ENCODE measurements at regions not wholly inside any gene's neighbourhood (a gene's known extent, or its start where the extent isn't known, plus 50 kb on each side); places are given as distances from the start of the nearest gene placed in this dataset.

DNA sequence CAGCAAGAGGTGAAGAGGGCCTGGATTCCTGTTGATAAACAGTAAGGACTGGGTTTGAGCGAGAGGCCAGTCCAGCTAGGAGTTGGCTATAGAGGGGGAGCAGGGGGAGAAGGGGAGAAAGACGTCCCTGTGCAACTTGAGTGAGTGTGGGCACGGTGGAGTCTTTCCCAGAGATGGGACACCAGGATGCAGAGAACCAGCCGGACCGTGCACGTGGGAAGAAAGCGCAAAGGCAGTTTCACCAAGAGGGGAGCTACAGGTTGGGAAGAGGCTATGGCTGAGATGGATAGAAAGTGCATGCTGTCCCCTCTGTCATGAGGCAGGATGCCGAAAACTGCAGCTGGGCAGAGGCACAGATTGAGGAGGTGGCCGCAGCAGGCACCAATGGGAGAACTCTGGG is 96.0 kb upstream of the TLE3 start:
- DNase-seq (ENCODE audit: extremely low spot score, unreplicated experiment): no peak
- no peak overlapping the region for H3K27ac Mint-ChIP-seq
- TF ChIP-seq, protein P1, sequence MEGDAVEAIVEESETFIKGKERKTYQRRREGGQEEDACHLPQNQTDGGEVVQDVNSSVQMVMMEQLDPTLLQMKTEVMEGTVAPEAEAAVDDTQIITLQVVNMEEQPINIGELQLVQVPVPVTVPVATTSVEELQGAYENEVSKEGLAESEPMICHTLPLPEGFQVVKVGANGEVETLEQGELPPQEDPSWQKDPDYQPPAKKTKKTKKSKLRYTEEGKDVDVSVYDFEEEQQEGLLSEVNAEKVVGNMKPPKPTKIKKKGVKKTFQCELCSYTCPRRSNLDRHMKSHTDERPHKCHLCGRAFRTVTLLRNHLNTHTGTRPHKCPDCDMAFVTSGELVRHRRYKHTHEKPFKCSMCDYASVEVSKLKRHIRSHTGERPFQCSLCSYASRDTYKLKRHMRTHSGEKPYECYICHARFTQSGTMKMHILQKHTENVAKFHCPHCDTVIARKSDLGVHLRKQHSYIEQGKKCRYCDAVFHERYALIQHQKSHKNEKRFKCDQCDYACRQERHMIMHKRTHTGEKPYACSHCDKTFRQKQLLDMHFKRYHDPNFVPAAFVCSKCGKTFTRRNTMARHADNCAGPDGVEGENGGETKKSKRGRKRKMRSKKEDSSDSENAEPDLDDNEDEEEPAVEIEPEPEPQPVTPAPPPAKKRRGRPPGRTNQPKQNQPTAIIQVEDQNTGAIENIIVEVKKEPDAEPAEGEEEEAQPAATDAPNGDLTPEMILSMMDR (conservative IDR thresholded peaks at IDR 0.05): no peak
- H3K4me1 Mint-ChIP-seq (ENCODE audit: unreplicated experiment): peaks cover 36% of the 10 kb centered on the region
- H3K9me3 Mint-ChIP-seq: peaks cover 9% of the 10 kb centered on the region
- no peaks in the 10 kb centered on the region for H3K36me3 Mint-ChIP-seq
- no peak overlapping the region for H3K4me3 Mint-ChIP-seq
- H3K27me3 Mint-ChIP-seq: peaks cover 20% of the 10 kb centered on the region

DNA sequence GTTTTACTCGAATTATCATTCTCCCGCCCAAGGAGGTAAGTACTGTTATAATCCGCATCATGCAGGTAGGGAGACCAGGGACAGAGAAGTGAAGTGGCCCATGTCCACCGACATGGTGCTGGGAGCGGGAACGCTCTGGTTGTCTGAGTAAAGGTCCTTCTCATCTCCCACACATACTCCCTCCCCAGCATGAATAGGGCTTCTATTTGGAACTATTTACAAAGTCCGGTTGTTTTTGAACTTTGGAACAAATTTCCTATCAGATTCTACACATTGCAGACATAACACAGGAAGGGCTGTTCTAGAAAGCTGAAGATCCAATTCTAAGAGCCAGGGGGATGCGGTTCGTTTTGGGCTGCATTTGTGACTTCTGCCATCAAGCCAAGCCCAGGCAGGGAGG is 94.8 kb upstream of the TLE3 start:
- Mint-ChIP-seq H3K4me1 (ENCODE audit: unreplicated experiment) (peaks cover 28% of the 10 kb centered on the region), H3K4me3 (no peak overlapping the region), H3K27me3 (peaks cover 27% of the 10 kb centered on the region), H3K27ac (no peak overlapping the region), H3K9me3 (peaks cover 9% of the 10 kb centered on the region), H3K36me3 (no peaks in the 10 kb centered on the region)
- DNase-seq (ENCODE audit: extremely low spot score, unreplicated experiment): no peak
- TF ChIP-seq, protein P1 (conservative IDR thresholded peaks at IDR 0.05): no peak

DNA sequence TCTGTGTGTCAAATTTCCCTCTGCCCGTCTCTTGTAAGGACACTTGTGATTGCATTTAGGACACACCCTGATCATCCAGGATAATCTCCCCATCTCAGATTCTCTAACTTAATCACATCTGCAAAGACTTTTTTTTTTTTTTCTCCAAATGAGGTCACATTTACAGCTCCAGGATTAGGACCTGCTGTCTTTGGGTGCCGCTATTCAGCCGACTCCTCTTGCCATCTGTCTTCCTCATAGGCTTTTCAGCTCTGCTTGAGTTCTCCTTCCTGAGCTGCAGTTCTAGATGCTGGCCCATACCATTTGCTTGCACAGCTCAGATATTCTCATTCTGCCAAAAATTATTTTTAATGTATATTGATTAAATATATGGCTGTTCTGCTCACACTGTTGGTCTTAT is 94.3 kb upstream of the TLE3 start:
- Mint-ChIP-seq H3K27ac (no peak overlapping the region), H3K4me3 (no peak overlapping the region), H3K9me3 (peaks cover 9% of the 10 kb centered on the region), H3K36me3 (no peaks in the 10 kb centered on the region), H3K27me3 (peaks cover 25% of the 10 kb centered on the region), H3K4me1 (ENCODE audit: unreplicated experiment) (peaks cover 24% of the 10 kb centered on the region)
- no peak for DNase-seq (ENCODE audit: extremely low spot score, unreplicated experiment)
- TF ChIP-seq, protein P1 (conservative IDR thresholded peaks at IDR 0.05): no peak

DNA sequence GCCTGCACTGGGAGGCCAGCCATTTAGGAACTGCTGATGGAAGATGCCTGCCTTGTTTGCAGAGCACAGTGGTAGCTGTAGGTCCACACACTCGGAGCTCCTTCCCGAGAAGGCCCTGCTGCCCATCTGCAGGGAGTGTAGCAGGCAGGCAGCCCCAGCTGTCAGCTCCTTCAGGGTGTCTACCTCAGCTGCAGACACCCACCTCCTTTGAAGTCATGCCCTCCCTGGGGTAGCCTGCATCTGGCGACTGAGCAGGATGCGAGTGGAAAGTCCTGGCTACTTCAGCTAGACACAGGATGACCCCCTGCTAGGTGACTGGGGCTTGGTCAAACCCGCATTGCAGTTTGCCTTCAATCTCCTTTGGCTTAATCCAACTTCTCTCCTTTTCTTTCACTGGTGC is 93.2 kb upstream of the TLE3 start:
- H3K4me3 Mint-ChIP-seq: no peak overlapping the region
- H3K36me3 Mint-ChIP-seq: no peaks in the 10 kb centered on the region
- no peak overlapping the region for H3K27ac Mint-ChIP-seq
- peaks cover 9% of the 10 kb centered on the region for H3K9me3 Mint-ChIP-seq
- no peak for DNase-seq (ENCODE audit: extremely low spot score, unreplicated experiment)
- TF ChIP-seq, protein P1 (conservative IDR thresholded peaks at IDR 0.05): no peak
- H3K4me1 Mint-ChIP-seq (ENCODE audit: unreplicated experiment): peaks cover 23% of the 10 kb centered on the region
- H3K27me3 Mint-ChIP-seq: peaks cover 20% of the 10 kb centered on the region

DNA sequence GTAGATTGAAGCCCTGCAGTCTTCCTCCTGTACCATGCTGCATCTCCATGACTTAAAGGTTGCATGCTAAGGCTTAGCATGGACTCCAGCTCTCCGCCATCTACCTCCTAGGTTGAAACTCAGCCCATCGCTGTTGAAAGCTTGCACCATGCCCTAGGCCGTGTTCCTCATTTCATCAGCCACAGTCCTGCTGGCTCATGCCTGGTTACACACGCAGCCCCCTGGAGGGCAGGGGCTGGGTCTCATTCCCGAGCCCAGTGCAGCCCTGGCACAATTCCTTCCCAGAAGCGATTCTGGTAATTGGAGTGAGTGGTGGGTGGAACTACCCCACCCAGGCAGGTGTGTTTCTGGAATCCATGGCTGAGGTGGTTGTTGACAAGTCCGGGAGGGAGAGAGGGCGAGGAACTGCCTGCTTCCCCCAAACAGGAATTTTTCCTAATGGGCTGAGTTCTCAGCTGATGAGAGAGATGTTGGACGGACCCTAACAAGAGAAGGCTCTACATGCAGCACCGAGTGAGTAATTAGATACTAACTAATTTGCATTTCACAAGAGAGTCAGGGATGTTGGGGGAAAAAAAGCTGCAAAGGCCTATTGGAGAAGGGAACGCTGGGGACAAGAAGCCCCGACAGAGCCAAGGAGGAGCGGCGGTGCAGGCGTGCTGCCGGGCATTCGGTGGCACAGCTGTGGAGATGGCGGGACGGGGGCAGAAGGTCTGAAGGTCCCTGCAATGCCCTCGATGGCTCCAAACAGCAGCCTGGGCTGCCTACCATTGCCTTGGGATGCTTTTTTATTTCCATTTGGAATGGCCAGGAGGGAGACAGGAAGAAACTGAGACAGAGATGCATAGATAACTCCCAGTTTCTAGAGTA is 92.3 kb upstream of the TLE3 start:
- peaks cover 9% of the 10 kb centered on the region for H3K9me3 Mint-ChIP-seq

More for the DNA sequence above, 92.3 kb upstream of the TLE3 start:
- TF ChIP-seq, protein P1 (conservative IDR thresholded peaks at IDR 0.05): no peak
- H3K36me3 Mint-ChIP-seq: no peaks in the 10 kb centered on the region
- H3K27me3 Mint-ChIP-seq: peaks cover 25% of the 10 kb centered on the region
- H3K4me1 Mint-ChIP-seq (ENCODE audit: unreplicated experiment): peaks cover 29% of the 10 kb centered on the region
- DNase-seq (ENCODE audit: extremely low spot score, unreplicated experiment): no peak
- H3K27ac Mint-ChIP-seq: no peak overlapping the region
- H3K4me3 Mint-ChIP-seq: no peak overlapping the region
